HG02870 (cell line): ENCODE measurements at regions not wholly inside any gene's neighbourhood (a gene's known extent, or its start where the extent isn't known, plus 50 kb on each side); places are given as distances from the start of the nearest gene placed in this dataset.
"Not testable (repeated sequence)": the region's sequence is repeated elsewhere in the genome, so short reads cannot be mapped to it uniquely, and the experiment has no call there.

Experiments used
- ATAC-seq: cut with Tn5 transposase; IDR thresholded peaks from one replicate; pipeline ENCODE4 v1.9.1; 2021; ENCODE audit warnings: mild to moderate bottlenecking, moderate library complexity; ENCODE audit not compliant: unreplicated experiment

DNA sequence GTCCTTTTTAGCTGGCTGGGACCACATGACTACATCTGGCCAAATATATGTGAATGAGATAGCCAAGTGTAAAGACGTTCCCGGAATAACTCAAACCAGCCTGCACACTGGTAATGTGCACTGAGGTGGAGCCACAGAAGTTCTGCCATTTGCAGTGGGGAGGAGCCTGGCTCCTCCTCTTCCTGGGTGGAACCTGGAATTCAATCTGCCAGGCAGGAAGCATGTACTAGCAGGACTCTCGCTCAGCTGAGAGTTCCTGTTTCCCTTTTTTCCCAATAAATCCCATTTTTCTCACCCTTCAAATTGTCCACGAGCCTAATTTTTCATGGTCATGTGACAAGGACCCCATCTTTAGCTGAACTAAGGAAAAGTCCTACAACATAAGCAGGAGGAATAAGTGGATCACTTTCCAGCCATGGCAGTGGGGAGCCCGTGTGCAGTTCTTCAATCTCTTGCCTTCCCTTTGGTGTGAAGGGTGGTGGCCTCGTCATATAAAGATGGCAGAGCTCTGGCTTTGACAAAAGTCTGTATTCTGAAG is 183.2 kb downstream of the UXS1 start:
- ATAC-seq, result no peak

DNA sequence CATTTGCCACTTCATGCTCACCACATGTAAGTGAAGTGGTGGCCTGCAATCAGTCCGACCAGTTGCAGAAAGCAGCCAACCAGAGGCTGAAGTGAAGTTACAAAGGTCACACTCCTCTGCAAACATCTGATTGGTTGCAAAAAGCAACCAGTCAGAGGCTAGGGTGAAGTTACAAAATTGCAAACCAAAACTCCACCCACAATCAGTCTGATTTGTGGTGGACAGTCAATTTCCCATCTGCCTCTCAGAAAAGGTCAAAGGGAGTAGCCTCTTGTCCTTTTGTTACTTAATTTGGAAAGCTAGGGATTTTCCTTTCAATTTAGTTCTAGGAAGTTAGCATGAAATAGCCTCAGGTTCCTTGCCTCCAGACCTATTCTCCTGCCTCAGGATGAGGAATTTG is 185.0 kb downstream of the UXS1 start:
- no peak for ATAC-seq

DNA sequence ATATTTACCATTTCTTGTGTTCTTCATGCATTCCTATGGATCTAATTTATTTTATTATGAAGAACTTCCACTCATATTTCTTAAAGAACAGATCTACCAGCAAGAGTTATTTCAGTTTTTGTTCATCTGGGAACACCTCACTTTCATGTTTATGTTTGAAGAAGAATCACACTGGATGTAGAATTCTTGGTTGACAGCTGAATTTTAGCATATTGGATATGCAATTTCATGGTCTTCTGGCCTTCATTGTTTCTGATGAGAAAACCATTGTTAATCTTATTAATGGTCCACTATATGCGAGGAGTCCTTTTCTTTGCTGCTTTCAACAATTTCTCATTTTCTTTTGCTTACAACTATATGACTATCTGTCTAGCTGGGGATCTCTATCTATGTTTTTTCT is 189.2 kb downstream of the UXS1 start:
- ATAC-seq, result no peak

DNA sequence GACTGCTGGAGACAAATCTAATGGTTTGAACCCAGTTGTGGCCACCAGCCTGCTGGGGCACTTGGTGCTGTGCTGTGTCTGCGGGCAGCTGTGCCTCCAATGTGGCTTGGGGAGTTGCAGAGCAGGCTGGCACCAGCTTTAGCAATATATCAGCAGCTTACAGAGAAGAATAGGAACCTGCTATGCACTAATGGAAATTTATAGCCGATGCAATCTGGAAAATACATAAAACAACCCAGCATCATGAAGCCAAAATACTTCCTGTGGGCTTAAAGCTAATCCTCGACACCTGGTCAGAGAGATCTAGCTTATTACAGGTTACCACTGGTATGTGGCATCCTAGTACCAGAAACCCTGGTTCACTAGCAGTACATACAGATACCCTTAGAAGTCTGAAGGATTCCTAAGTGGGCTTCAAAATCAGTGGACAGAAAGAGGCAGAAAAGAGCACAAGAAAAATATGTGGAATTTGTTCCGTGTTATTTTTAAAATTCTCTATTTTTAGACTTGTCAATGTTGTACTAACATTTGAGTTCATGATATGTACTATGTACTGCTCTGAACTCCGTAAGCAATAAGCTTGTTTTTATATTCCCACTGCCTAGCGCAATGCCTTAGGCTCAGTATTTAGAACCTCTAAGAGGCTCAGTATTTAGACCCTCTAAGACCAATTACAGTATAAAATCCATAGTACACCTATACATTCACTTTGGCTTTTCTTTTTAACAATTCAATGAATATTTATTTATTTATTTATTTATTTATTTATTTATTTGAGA is 194.7 kb downstream of the UXS1 start:
- no peak for ATAC-seq

DNA sequence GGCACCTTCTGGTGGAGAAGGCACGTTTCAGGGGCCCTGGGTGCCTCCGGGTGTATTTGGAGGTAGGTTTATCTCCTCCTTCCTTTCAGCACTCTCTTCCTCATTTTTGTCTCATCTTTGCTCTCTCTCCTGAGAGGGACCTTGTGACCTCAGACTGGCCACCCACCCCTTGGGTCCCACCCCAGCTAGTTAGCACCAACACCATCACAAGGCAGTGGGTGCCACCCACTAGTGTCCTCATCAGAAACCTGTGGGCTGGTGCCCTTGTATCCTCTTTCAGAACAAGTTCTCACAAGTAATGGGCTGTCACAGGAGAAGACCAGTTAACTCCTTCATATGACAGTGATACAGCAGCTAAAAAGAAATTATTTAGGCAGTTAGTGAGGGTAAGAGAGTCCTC is 196.4 kb downstream of the UXS1 start:
- ATAC-seq, result no peak

DNA sequence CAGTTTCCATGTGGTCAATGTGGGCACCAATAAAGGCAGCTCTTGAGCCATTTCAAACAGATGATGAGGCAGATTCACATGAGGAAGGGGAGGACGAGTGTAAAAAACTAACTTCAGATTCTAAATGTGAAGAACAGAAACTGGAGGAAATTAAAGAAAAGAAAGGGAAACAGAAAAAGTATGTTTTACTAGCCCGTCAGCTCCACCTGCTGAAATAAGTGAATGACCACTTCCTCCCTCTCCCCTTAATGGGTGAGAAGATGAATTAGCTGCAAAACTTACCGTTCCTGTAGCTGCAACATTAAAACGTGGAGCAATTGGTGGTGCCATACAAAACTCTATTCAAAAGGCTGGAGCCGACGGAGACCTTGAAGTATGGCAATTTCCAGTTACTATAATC is 203.5 kb downstream of the UXS1 start:
- ATAC-seq, result no peak

DNA sequence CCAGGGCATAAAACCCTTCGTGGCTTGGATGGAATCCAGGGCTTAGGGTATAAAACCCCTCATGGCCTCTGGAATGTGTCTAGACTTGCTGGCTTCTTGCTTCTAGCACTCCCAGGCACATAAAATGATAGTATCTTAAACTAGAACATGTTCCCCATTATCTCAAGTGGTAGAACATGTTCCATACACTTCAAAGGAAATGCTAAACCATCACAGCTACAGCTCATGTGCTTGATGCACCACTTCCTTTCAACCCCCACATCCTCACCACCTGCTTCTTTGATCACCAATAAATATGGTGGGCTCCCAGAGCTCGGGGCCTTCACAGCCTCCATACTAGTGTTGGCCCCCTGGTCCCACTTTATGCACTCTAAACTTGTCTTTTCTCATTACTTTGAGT is 204.3 kb downstream of the UXS1 start:
- ATAC-seq, result not testable (repeated sequence)

DNA sequence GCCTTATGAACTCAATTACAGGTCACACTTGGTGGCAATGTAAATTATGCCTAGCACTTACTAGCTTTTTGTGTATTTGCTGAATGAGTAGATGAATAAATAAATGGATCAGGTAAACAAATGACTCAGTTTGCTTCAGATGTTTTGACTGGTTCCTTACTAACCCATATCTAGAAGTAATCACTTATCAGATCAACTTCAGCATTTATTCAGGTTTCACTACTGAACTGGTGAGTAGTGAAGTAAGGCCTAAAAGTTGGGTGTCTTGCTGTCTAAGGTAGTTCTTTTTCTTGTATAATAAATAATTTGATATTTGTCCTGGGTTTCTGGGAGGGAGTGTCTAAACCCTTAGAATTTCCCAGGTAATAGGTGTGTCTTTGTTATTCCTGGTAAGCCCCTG is 205.0 kb downstream of the UXS1 start:
- ATAC-seq, result no peak

DNA sequence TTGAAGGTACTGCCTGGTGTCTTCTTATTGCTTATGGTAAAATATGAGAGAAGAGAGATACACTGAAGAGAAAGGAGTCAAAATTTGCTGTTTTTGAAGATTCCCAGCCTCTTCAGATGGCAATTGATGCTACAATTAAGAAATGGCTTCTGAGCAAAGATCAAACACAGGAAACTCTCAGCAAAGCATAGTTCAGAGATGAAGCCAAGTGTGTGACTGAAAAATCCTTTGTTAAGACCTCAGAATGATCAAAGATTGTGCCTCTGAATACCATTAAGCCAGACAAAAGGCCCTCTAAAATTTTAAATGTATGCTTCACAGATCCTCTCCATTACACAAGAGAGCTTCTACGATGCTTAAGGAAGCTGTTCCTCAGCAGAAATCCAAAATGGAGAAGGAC is 216.3 kb downstream of the UXS1 start:
- no peak for ATAC-seq

DNA sequence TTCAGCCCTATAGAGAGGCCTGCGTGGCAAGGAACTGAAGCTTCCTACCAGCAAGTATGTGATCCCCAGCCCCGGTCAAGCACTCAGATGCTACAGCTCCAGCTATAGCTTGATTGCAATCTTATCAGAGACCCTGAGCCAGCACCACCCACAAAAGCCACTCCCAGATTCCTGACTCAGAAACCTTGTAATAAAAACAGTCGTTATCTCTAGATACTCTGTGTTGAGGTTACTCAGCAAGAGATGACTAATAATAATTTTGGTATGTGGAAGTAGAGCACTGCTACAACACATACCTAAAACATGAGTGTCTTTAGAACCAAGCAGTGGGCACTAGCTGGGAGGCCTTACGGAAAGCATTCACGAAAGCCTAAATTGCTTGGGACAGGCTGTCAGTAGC is 216.9 kb downstream of the UXS1 start:
- no peak for ATAC-seq

DNA sequence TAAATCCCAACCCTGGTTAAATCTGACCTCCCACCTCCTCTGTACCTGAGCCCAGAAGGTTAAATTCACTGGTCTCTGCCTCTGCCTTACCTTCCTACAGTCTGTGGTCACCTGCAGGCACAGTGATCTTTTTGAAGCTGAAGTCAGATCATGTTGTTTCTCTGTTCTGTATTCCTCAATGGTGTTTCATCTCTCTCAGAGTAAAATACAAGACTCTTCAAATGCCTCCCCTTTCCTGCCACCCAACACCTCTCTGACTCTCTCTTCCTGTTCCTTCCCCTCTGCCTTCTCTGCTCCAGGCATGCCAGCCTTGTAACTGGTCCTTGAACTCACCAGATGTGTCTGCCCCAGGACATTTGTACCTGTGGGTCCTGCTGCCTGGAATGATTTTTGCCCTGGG is 219.3 kb downstream of the UXS1 start:
- ATAC-seq, result no peak

DNA sequence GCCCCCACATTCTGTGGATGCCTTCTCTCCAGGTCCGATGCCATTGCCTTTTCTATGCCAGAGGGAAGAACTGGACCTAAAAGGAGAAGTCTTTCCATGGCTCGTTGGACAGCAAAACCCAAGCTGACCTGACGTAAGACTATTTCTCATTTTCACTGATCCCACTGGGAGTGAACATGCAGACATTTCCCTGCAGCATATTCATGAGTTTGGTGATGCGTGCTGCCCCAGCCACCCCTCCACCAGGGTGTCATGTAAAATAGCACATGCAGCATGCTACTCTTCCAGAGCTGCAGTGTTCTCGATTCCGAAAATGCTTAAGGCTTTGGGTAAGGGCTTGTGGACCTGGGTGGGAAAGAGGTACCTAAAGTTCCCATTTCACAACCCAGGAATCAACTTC is 221.2 kb downstream of the UXS1 start:
- no peak for ATAC-seq

DNA sequence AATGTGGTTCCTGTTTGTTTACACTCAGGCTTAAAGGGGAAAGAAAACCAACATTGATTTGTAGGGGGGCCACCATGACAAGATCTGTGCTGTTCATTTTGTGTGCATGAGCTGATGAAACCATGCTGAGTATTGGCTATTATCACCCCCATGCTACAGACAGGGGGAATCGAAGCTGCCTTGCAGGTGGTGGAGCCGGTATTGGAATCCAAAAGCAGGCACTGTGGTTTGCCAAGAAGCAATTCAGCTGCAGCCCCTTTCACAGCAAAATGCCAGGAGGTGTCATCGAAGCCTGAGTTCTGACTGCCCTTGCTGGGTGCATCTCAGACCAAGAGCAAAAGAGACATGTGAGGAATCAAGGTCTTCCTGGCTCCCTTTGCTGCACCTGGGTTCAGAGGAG is 221.9 kb downstream of the UXS1 start:
- no peak for ATAC-seq

DNA sequence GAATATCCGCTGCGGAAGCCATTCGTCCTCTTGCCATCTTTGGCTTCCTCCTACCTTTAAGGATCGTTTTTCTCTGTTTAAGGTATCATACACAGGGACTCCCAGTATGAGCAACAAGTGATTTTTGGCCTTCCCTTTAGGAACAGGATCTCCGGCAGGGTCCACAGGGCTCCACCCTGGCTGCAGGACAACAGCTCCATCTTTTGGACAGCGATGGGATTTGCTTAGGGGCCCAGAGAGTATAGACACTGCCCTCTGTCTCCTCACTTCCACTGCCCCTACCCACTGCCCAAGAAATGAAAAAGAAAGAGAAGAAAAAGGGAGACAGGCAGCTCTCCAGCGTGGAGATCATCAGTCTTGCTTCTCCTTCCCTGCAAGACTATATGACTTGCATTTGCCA is 224.5 kb downstream of the UXS1 start:
- ATAC-seq, result no peak

DNA sequence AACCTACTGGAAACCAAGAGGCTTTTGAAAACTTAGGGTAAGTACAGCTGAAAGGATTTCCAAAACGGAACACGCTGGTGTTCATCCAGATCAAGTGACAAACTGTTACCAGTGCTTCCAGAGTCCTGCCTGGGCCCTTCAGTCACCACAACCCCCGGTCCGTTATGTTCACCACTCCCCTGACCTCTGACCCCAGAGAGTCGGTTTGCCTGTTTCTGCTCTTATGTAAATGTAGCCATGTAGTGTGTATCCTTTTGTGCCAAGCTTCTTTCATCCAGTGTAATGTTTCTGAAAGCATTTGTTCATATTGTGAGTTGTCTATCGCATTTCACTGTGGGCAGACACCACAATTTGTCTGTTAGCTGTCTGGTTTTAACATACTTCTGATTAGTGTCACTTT is 217.5 kb downstream of the NCK2 start:
- no peak for ATAC-seq

DNA sequence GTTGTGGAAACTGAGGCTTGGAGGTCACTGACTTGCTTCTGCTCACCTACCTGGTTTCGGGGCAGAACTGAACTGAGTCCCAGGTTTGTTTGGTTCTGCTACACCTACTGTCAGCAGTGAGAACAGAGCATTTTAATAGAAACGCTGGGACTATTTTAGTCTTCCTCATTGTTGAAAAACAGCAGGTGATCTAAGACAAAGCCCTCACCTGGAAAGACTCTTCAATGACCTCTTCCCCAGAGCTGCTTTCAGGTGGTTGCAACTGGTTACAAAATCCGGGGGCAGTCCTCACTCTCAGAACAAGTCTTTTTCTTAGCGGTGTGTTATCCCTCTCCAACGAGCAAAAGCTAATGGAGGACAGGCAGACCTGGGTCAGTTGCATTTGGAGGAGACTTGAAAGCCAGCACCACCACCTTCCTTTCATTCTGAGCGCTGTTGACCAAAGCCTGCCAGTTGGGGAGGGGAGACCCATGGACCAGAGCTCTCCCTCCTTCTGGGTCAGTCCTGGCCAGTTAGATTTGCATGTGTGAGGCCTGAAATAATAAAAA is 217.0 kb downstream of the NCK2 start:
- no peak for ATAC-seq

DNA sequence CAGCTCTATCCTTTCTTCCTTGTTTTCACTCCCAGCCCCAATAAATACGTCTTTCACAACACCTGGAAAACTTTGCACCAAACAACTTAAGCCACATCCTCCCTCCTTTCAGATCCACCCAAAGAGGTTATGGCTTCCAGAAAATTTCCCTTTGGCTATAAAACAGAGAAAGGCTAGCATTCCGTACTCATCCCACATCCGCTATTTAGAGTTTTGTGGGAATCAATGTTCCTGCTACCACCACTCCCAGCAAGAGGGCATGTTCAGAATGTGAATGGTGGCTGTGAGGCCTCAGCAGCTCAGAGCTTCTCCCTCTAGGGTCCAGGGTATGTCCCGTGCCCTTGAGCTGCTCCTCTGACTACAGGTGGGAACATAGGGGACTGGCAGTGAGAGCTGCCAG is 214.6 kb downstream of the NCK2 start:
- no peak for ATAC-seq

DNA sequence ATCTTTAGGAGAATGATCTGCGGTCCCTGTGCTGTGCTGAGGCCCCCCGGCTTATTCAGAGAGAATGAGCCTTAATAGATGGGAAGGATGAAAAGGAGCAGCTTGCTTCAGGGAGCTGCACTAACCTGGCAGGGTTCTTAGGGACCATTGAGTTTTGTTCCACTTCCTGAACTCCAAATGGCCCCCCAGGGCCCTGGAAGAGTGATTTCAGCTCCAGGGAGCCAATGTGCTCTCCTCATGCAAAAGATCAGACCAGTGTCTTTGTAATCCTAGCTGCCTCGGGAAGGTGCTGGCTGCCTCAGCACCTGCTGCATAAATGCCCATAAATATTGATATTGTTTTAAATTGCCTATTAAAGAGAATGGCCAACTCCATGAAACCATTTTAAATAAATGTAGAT is 210.2 kb downstream of the NCK2 start:
- ATAC-seq, result no peak

DNA sequence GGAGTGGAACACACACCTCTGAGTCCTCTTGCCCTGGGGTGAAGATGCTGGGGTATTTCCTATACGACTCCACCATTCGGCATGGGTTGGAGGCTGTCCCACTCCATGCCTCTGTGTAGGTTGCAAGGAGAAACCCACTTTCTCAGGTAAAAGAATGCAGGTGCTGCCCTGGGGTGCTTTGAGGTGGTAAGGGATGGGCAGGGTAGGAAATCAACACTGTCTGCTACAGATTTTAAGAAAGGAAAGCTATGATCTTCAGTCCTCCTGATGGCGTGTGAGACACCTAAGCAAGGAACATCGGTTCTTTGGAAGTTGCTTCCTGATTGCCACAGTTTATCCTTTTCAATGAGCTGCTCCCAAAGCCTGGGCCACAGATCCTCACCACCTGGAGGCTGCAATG is 209.2 kb downstream of the NCK2 start:
- ATAC-seq, result no peak

DNA sequence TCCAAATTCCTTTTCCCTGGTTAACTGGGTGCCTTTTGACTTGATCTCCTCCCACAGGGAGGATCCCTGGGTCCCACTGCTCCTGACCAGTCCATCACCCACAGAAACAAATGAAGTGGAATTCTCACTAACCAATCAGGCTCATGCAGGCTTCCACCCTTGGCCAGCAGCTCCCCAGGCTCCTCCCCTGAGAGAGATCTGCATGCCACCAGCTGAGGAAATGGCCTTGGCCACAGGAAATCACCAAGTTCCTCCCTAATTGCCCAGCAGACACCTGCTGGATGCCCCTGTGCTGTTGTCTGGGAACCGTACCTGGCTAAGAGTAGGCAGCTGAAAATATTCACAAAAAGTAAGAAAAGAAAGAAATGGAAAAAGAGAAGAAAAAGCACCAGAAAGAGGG is 207.4 kb downstream of the NCK2 start:
- no peak for ATAC-seq

DNA sequence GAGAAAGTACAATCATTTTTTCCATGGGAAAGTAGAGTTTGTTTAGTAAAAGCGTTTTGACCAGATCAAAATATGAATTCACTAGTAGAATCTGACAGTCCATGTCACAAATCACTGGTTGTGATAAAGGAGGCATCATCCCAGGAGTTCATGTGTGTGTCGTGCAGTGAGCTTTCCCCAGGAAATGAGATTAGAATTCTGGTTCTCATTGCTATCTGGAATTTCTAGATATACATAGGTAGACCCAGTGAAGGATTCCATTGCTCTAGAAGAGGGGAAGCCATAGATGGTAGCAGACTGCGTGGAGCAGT is 206.6 kb downstream of the NCK2 start:
- no peak for ATAC-seq

DNA sequence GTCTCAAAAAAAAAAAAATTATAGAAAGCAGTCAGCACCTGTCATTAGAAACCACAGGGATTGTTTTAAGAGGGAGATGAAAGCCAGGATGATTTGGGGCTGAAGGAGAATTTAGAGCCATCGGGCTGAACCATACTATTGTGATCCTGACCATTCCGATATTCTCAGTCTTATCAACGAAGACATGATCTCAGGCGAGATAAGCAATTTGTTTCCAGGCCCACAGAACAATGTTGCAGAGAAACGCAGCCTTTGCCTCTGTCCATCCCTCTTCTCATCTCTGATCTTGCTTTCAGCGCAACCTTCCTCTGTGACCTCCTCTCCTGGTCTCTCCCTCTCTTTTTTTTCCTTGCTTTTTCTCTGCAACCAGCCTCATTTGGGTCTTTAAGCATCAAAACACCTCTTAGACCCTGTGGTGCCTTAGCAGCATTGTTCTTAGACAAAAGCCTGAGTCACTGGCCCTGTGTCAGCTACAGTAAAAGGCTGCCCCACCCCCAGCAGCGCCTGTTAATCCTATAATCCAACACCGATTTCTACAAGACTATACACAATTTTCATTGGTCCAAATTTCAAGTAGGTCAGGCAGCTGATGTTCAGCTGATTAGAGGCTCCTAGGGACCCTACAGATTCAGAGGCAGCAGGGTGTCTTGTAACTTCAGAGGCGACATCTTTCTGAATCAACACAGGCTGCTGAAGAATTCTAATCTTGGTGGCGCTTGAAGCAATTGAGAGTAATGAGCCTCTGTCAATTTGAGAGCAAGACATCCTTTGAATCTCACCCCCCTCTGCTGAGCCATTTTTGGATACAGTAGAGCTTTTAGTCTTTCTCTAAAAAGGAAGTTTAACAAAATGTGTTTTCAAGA is 206.0 kb downstream of the NCK2 start:
- ATAC-seq, result no peak
